ENCODE measurements at regions not wholly inside any gene's neighbourhood (a gene's known extent, or its start where the extent isn't known, plus 50 kb on each side); places are given as distances from the start of the nearest gene placed in this dataset.

DNA sequence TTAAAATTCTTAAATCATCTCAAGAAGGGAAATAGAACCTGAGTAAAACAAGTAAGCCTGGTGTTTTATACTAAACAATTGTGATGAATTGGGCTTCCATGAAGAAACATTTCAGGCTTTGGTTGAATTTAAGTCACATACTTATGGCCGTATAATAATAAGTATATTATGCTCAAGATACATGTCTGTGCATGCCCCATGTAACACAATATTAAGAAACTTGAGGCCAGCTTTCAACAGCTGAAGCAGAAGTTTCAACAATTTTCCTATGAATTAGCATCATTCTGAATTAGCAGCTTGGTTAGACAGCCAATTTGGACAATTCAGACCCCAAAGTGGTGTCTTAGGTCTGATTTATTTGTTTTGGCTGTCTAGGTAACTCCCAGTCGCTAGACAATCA, 243.7 kb downstream of the MYLK4 start:
- Histone ChIP-seq H3K36me3 (ENCODE audit: control insufficient read depth in 1 of 2, insufficient read depth in 2 of 2, low read length in 2 of 2) (no peaks in the 10 kb centered on the region), H3K4me3 (replicated peaks in 1 of 2; ENCODE audit: low read depth in 1 of 2, low read length in 2 of 2) (no peak overlapping the region), H3K9me3 (ENCODE audit: control insufficient read depth in 1 of 2, insufficient read depth in 1 of 2, low read depth in 1 of 2, low read length in 2 of 2) (no peaks in the 10 kb centered on the region), H2AFZ (ENCODE audit: low read depth, low read length, poor library complexity, severe bottlenecking) (no peak overlapping the region), H3K4me2 (ENCODE audit: low read length) (no peak overlapping the region), H3K27me3 (ENCODE audit: insufficient read depth, low read length) (no peaks in the 10 kb centered on the region), H3K27ac (ENCODE audit: low read depth, low read length) (no peak overlapping the region), H3K9me2 (ENCODE audit: insufficient read depth) (no peaks in the 10 kb centered on the region), H3K4me1 (ENCODE audit: control insufficient read depth in 1 of 2, insufficient read depth in 2 of 2, low read length in 2 of 2) (no peaks in the 10 kb centered on the region), H3K79me2 (ENCODE audit: insufficient read depth, low read length) (no peaks in the 10 kb centered on the region), H3K9ac (ENCODE audit: low read length) (no peak overlapping the region), H4K20me1 (ENCODE audit: insufficient read depth) (no peaks in the 10 kb centered on the region)
- intact Hi-C loops (cut with micrococcal nuclease) = no loop called here
- ATAC-seq (no peak), DNase-seq (ENCODE audit: low read depth, low spot score) (no peak)
- no TSS peak for BruUV-seq (replicated peaks)
- RAD21 ChIA-PET (ENCODE audit: low non-redundant PET in 1 of 2, low total read pairs in 2 of 2, uncharacterized antibody in 2 of 2, unreplicated experiment in 2 of 2) = no interaction called here
- POLR2A ChIA-PET = no interaction called here
- TF ChIP-seq RAD21 (IDR thresholded peaks at IDR 0.05; ENCODE audit: low read depth) (no peak), YY1 (IDR thresholded peaks at IDR 0.05; ENCODE audit: extremely low read depth, insufficient replicate concordance, low read depth, low read length) (no peak), TCF7L2 (IDR thresholded peaks at IDR 0.05; ENCODE audit: borderline replicate concordance, extremely low read depth, insufficient read depth, insufficient read length) (no peak), EZH2 (IDR thresholded peaks at IDR 0.05) (no peak)
- TF ChIP-seq, protein P1, sequence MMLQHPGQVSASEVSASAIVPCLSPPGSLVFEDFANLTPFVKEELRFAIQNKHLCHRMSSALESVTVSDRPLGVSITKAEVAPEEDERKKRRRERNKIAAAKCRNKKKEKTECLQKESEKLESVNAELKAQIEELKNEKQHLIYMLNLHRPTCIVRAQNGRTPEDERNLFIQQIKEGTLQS (IDR thresholded peaks at IDR 0.05) = no peak
- CTCF ChIA-PET = no interaction called here

DNA sequence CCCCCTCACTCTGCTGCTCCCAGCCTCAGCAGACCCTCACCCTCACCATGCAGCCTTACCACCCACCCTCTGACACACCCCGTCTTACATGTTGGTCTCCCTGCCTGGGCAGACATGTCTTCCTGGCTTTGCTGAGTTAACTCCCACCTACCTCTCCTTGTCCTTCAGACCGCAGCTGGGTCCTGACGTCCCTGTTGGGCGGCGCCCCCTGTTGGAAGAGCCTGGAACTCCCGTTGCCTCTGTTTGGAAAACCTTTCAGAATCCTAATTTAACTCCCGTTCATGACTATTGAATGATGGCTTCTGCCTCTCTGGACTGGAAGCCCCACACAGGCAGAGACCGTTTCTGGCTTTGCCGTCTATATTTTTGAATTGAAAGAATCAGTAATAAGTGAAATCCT, 245.1 kb downstream of the MYLK4 start:
- Histone ChIP-seq H3K4me3 (replicated peaks in 1 of 2; ENCODE audit: low read depth in 1 of 2, low read length in 2 of 2) (no peak overlapping the region), H3K4me1 (ENCODE audit: control insufficient read depth in 1 of 2, insufficient read depth in 2 of 2, low read length in 2 of 2) (no peaks in the 10 kb centered on the region), H4K20me1 (ENCODE audit: insufficient read depth) (no peaks in the 10 kb centered on the region), H3K9me2 (ENCODE audit: insufficient read depth) (no peaks in the 10 kb centered on the region), H3K4me2 (ENCODE audit: low read length) (no peak overlapping the region), H3K36me3 (ENCODE audit: control insufficient read depth in 1 of 2, insufficient read depth in 2 of 2, low read length in 2 of 2) (no peaks in the 10 kb centered on the region), H3K27ac (ENCODE audit: low read depth, low read length) (no peak overlapping the region), H3K79me2 (ENCODE audit: insufficient read depth, low read length) (no peaks in the 10 kb centered on the region), H3K9me3 (ENCODE audit: control insufficient read depth in 1 of 2, insufficient read depth in 1 of 2, low read depth in 1 of 2, low read length in 2 of 2) (no peaks in the 10 kb centered on the region), H2AFZ (ENCODE audit: low read depth, low read length, poor library complexity, severe bottlenecking) (no peak overlapping the region), H3K27me3 (ENCODE audit: insufficient read depth, low read length) (no peaks in the 10 kb centered on the region), H3K9ac (ENCODE audit: low read length) (no peak overlapping the region)
- ChIA-PET POLR2A (no interaction called here), CTCF (no interaction called here), RAD21 (ENCODE audit: low non-redundant PET in 1 of 2, low total read pairs in 2 of 2, uncharacterized antibody in 2 of 2, unreplicated experiment in 2 of 2) (no interaction called here)
- intact Hi-C loops (cut with micrococcal nuclease) = no loop called here
- DNase-seq (ENCODE audit: low read depth, low spot score) (peak; percentile 21), ATAC-seq (peak; percentile 78)
- BruUV-seq (replicated peaks) = no TSS peak
- TF ChIP-seq, protein P2, sequence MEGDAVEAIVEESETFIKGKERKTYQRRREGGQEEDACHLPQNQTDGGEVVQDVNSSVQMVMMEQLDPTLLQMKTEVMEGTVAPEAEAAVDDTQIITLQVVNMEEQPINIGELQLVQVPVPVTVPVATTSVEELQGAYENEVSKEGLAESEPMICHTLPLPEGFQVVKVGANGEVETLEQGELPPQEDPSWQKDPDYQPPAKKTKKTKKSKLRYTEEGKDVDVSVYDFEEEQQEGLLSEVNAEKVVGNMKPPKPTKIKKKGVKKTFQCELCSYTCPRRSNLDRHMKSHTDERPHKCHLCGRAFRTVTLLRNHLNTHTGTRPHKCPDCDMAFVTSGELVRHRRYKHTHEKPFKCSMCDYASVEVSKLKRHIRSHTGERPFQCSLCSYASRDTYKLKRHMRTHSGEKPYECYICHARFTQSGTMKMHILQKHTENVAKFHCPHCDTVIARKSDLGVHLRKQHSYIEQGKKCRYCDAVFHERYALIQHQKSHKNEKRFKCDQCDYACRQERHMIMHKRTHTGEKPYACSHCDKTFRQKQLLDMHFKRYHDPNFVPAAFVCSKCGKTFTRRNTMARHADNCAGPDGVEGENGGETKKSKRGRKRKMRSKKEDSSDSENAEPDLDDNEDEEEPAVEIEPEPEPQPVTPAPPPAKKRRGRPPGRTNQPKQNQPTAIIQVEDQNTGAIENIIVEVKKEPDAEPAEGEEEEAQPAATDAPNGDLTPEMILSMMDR (IDR thresholded peaks at IDR 0.05 in 2 of 3, conservative IDR thresholded peaks at IDR 0.05 in 1 of 3; ENCODE audit: borderline replicate concordance in 1 of 3, insufficient read depth in 1 of 3, low read depth in 2 of 3, low read length in 2 of 3) = peak; percentile 21 to 86 (median 81); a peak in 4 of 6 replicates
- TF ChIP-seq RAD21 (IDR thresholded peaks at IDR 0.05; ENCODE audit: low read depth) = peak; percentile 47
- TF ChIP-seq SP1 (IDR thresholded peaks at IDR 0.05; ENCODE audit: low read depth) = no peak

All from HCT116 (cell line).